Keratinocyte (primary cell): ENCODE measurements at regions not wholly inside any gene's neighbourhood (a gene's known extent, or its start where the extent isn't known, plus 50 kb on each side); places are given as distances from the start of the nearest gene placed in this dataset.

Experiments used
- DNase-seq: peaks from one replicate; pipeline ENCODE4 v3.0.0-alpha.2; 2011; ENCODE audit warnings: low read depth, missing footprints, low spot score
- FAIRE-seq: peaks from 2 replicates; lab custom pipeline; 2011; peaks lifted over from hg19 to GRCh38; lab: Jason Lieb, UNC
- H2AFZ ChIP-seq: 2 replicates; pipeline ENCODE4 v1.6.0; 2012; ENCODE audit warnings: low read length, control low read depth, inconsistent platforms; ENCODE audit not compliant: control insufficient read depth
- H3K27ac ChIP-seq: 2 replicates; pipeline ENCODE4 v1.5.1; 2011; ENCODE audit warnings: low read length; ENCODE audit not compliant: control insufficient read depth, insufficient read depth
- H3K27me3 ChIP-seq: 3 replicates; pipeline ENCODE4 v1.6.0; 2011; ENCODE audit warnings: low read length; ENCODE audit not compliant: control insufficient read depth, insufficient read depth; ENCODE audit errors: extremely low read depth
- H3K36me3 ChIP-seq, 2 experiments: 2 replicates in 1 of 2; 3 replicates in 1 of 2; pipeline ENCODE4 v1.5.1; 2011; ENCODE audit warnings: low read length in 2 of 2, mild to moderate bottlenecking in 1 of 2; ENCODE audit not compliant: control insufficient read depth in 2 of 2, insufficient read depth in 2 of 2; ENCODE audit errors: extremely low read depth in 1 of 2
- H3K4me1 ChIP-seq: 3 replicates; pipeline ENCODE4 v1.5.1; 2011; ENCODE audit warnings: low read length; ENCODE audit not compliant: control insufficient read depth, insufficient read depth; ENCODE audit errors: extremely low read depth
- H3K4me2 ChIP-seq: 3 replicates; pipeline ENCODE4 v1.6.0; 2011; ENCODE audit warnings: low read depth, low read length; ENCODE audit not compliant: control insufficient read depth, insufficient read depth; ENCODE audit errors: extremely low read depth
- H3K4me3 ChIP-seq, 3 experiments: fragments of 200-600 bp in 1 of 3; sonication (generic) in 1 of 3; 2 replicates in 2 of 3; 3 replicates in 1 of 3; pipeline ENCODE4 v1.5.1; 2011 to 2016; ENCODE audit warnings: low read length in 3 of 3, mild to moderate bottlenecking in 3 of 3, control low read depth in 2 of 3, inconsistent platforms in 1 of 3, low read depth in 1 of 3, mixed read lengths in 1 of 3, mixed run types in 1 of 3, moderate library complexity in 1 of 3; ENCODE audit not compliant: control insufficient read depth in 2 of 3, insufficient read depth in 2 of 3; ENCODE audit errors: extremely low read depth in 1 of 3
- H3K79me2 ChIP-seq: 2 replicates; pipeline ENCODE4 v1.6.0; 2012; ENCODE audit warnings: low read length; ENCODE audit not compliant: control insufficient read depth, insufficient read depth
- H3K9ac ChIP-seq: 3 replicates; pipeline ENCODE4 v1.6.0; 2011; ENCODE audit warnings: low read length; ENCODE audit not compliant: control insufficient read depth, insufficient read depth; ENCODE audit errors: extremely low read depth
- H3K9me1 ChIP-seq: 3 replicates; pipeline ENCODE4 v1.6.0; 2011; ENCODE audit warnings: low read length; ENCODE audit not compliant: control insufficient read depth, insufficient read depth; ENCODE audit errors: extremely low read depth
- H3K9me3 ChIP-seq: 2 replicates; pipeline ENCODE4 v1.5.1; 2012; ENCODE audit warnings: low read depth, low read length; ENCODE audit not compliant: control insufficient read depth
- H4K20me1 ChIP-seq: 3 replicates; pipeline ENCODE4 v1.6.0; 2011; ENCODE audit warnings: low read length; ENCODE audit not compliant: control insufficient read depth, insufficient read depth; ENCODE audit errors: extremely low read depth
- CTCF ChIP-seq, 3 experiments: IDR thresholded peaks in 1 of 3; conservative IDR thresholded peaks in 1 of 3; optimal IDR thresholded peaks in 1 of 3; 2 replicates in 2 of 3; 3 replicates in 1 of 3; pipeline versions ENCODE3 to v1.5.1; 2011; ENCODE audit warnings: low read length in 3 of 3, mild to moderate bottlenecking in 3 of 3, moderate library complexity in 2 of 3, control low read depth in 1 of 3, inconsistent platforms in 1 of 3; ENCODE audit not compliant: insufficient read depth in 2 of 3; ENCODE audit errors: extremely low read depth in 1 of 3
- EZH2 ChIP-seq: IDR thresholded peaks from one replicate; pipeline ENCODE4 v1.6.1; 2012; ENCODE audit warnings: inconsistent platforms, mild to moderate bottlenecking, low read length, moderate library complexity
- dilution Hi-C: fragments of 300-500 bp; cut with MboI; formaldehyde crosslinking; loops from one replicate; pipeline ENCODE4 v1.7.0; 2020; ENCODE audit warnings: low sequenced_read_pairs; ENCODE audit not compliant: extremely low pct_ligation_motif_present

GRCh38 chr2:226213717-226214116 lies 585.9 kb downstream of the IRS1 start:
- no peak overlapping the region for H2AFZ ChIP-seq
- H3K4me2 ChIP-seq, result no peak overlapping the region
- no peak overlapping the region for H3K27ac ChIP-seq
- peaks cover 20% of the 10 kb centered on the region for H3K4me1 ChIP-seq
- H4K20me1 ChIP-seq, result no peaks in the 10 kb centered on the region
- TF ChIP-seq CTCF (optimal IDR thresholded peaks at IDR 0.05 in 1 of 3, IDR thresholded peaks at IDR 0.05 in 1 of 3, conservative IDR thresholded peaks at IDR 0.05 in 1 of 3; ENCODE audit: extremely low read depth in 1 of 3, insufficient read depth in 2 of 3, low read length in 3 of 3), result no peak
- no peak for TF ChIP-seq EZH2
- no peak overlapping the region for H3K4me3 ChIP-seq
- H3K9me3 ChIP-seq, result no peaks in the 10 kb centered on the region
- FAIRE-seq, result peak; percentile 53
- no peaks in the 10 kb centered on the region for H3K27me3 ChIP-seq
- dilution Hi-C loops, result no loop called here
- H3K79me2 ChIP-seq, result no peaks in the 10 kb centered on the region
- H3K36me3 ChIP-seq, result no peaks in the 10 kb centered on the region
- DNase-seq, result peak; percentile 15
- no peak overlapping the region for H3K9ac ChIP-seq
- no peaks in the 10 kb centered on the region for H3K9me1 ChIP-seq

- TF ChIP-seq CTCF (optimal IDR thresholded peaks at IDR 0.05 in 1 of 3, IDR thresholded peaks at IDR 0.05 in 1 of 3, conservative IDR thresholded peaks at IDR 0.05 in 1 of 3; ENCODE audit: extremely low read depth in 1 of 3, insufficient read depth in 2 of 3, low read length in 3 of 3), result no peak
- Histone ChIP-seq H3K4me3 (no peak overlapping the region), H2AFZ (no peak overlapping the region), H3K9me3 (no peaks in the 10 kb centered on the region), H3K9me1 (no peaks in the 10 kb centered on the region), H3K79me2 (no peaks in the 10 kb centered on the region), H3K4me1 (peaks cover 20% of the 10 kb centered on the region), H3K9ac (no peak overlapping the region), H4K20me1 (no peaks in the 10 kb centered on the region), H3K4me2 (peak overlapping the region; percentile 12), H3K27me3 (no peaks in the 10 kb centered on the region), H3K36me3 (no peaks in the 10 kb centered on the region), H3K27ac (no peak overlapping the region)
- DNase-seq (peak; percentile 26), FAIRE-seq (peak; percentile 49)
- dilution Hi-C loops, result no loop called here
Observed at GRCh38 chr2:226211439-226211838, 588.2 kb downstream of the IRS1 start.
